Activated CD8-positive, alpha-beta memory T cell treated with anti-CD3 and anti-CD28 coated beads for 24 hours (primary cell): ENCODE measurements at regions not wholly inside any gene's neighbourhood (a gene's known extent, or its start where the extent isn't known, plus 50 kb on each side); places are given as distances from the start of the nearest gene placed in this dataset.
"Not testable (repeated sequence)": the region's sequence is repeated elsewhere in the genome, so short reads cannot be mapped to it uniquely, and the experiment has no call there.

Experiments
- DNase-seq: peaks from one replicate; pipeline ENCODE4 v3.0.0-alpha.2; 2020

DNA sequence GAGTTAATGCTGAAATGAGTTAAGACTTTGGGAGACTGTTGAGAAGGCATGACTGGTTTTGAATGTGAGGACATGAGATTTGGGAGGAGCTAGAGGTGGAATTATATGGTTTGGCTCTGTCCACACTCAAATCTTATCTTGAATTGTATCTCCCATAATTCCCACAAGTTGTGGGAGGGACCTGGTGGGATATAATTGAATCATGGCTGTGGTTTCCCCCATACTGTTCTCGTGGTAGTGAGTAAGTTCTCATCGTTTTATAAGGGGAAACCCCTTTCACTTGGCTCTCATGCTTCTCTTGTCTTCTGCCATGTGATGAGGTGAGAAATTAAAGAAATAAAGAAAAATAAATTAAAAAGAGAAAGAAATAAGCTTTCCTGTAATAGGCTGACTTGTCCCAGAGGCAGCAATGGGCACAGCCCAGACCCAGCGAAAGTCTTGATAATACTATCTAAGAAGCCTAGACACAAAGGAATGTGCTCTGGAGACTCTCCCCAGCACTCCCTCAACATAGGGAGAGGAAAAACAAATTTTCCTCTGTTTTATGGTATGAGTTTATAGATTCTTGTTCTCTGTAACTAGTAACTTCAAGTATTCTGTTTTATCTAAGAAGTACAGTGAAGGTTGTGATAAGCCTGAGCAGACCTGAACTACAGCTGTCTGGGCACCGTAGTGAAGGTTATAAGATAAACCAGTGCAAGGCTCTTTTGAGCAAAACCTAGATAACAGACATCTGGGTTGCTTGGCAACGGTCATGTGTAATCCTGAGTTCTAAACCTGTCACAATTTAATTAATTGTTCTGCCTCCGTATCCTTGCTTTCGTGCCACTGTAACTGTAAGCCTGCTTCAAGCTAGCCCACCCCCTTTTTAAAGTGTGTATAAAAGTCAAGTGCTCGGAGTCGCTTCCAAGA lies 88.9 kb upstream of the ECI2 start:
- no peak for DNase-seq

GRCh38 chr6:4220558-4220957 lies 85.2 kb upstream of the ECI2 start:
- no peak for DNase-seq

DNA sequence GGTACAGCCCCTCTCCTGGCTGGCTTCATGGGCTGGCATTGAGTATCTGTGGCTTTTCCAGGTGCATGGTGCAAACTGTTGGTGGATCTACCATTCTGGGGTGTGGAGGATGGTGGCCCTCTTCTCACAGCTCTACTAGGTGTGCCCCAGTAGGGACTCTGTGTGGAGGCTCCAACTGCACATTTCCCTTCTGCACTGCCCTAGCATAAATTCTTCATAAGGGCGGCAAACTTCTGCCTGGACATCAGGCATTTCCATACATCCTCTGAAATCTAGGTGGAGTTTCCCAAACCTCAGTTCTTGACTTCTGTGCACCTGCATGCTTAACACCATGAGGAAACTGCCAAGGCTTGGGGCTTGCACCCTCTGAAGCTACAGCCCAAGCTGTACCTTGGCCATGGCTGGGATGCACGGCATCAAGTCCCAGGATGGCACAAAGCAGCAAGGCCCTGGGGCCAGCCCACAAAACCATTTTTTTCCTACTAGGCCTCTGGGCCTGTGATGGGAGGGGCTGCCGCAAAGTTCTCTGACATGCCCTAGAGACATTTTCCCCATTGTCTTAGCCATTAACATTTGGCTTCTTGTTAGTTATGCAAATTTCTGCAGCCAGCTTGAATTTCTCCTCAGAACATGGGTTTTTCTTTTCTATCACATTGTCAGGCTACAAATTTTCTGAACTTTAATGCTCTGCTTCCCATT lies 83.4 kb upstream of the ECI2 start:
- not testable (repeated sequence) for DNase-seq

DNA sequence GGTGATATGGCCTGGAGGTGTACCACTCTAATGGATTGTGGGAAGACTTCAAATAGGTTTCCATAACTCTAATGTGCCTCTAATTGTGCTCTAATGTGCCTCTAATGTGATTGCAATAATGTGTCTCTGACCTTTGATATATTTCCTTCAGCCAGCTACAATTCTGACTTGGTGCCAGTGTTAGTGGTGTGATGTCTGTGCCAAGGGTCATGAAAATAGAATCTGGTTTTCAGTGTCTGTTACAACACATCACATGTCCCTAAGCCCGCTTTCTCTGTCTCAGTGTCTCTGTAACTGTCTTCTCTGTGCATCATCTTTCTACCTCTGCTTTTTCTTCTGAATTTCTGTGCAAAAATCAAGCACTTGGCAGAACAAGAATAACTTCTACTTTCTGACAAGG lies 77.2 kb upstream of the ECI2 start:
- DNase-seq: no peak

DNA sequence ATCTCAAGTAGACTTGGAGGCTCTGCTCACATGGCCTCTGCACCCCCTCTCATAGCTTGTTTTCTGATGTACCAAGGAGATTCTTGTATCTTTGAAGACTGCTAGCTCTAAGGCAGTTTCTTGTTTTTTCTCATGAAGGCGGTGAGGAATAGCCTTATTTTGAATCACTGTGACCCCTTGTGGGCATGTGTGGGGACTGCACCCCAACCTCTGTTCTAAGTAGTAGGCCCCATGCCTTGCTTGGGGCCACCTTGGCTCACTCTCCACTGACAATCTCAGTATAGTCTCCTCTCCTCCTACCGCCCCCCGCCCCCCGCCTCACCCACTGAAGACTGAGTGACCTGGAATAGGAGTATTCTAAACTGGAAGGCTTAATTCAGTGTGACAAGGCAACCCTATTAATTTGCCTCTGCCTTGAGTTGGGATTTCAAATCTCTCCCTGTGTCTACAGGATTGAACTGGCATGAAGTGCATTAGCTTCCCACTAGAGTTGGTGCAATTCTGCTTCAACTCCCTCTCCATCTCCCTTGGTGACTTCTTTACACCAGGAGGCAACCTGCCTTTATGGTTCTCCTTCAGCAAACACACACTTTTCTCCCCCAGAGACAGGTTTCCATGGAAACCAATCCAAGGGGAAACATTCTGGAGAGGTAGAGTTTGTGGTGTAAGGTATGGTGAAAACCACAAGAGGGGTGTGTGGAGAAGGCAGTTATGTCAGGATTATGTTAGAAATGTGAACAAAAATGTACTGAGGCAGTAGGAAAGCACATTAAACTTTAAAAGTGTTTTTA lies 75.4 kb upstream of the ECI2 start:
- peak; percentile 73 for DNase-seq

DNA sequence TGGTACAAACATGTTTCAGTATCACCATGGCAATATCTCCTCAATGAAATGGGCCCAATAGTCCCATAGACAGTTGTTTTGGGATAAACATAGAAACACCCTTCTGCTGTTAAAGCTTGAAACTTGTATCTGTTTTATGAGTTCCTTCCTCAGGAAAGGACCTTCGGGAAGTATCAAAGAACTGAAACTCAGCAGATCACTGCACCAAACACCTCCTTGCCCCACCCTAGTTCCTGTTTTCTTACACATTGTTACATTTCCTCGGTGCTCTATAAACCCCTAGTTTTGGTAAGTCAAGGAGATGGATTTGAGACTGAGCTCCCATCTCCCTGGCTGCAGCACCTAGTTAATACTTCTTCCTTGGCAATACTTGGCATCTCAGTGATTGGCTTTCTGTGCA lies 73.8 kb upstream of the ECI2 start:
- no peak for DNase-seq

GRCh38 chr6:4208158-4208557 lies 72.8 kb upstream of the ECI2 start:
- DNase-seq: no peak

DNA sequence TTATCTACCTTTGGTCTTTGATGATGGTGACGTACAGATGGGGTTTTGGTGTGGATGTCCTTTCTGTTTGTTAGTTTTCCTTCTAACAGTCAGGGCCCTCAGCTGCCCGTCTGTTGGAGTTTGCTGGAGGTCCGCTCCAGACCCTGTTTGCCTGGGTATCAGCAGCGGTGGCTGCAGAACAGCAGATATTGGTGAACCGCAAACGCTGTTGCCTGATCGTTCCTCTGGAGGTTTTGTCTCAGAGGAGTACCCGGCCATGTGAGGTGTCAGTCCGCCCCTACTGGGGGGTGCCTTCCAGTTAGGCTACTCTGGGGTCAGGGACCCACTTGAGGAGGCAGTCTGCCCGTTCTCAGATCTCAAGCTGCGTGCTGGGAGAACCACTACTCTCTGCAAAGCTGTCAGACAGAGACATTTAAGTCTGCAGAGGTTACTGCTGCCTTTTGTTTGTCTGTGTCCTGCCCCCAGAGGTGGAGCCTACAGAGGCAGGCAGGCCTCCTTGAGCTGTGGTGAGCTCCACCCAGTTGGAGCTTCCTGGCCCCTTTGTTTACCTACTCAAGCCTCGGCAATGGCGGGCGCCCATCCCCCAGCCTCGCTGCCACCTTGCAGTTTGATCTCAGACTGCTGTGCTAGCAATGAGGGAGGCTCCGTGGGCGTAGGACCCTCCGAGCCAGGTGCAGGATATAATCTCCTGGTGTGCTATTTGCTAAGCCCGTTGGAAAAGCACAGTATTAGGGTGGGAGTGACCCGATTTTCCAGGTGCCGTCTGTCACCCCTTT lies 68.5 kb upstream of the ECI2 start:
- not testable (repeated sequence) for DNase-seq

GRCh38 chr6:4192627-4193026 lies 57.3 kb upstream of the ECI2 start:
- no peak for DNase-seq

DNA sequence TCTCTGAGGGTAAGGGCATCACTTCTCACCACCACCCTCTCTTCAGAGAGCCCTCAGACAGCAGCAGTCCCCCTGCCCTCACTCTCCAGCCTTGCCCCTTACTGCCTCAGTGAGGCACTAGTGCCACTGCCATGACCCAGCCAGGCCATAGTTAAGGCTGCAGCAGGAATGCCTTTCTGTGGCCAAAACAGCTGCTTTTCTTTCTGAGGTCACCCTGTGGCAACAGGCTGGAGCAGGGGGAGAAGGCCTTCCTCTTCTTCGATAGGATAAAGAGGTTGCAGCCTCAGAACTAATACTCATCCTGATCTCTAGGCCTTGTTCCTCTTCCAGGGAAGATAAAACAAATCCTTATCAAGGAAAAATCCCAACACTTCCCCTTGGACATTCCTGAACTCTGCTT lies 56.8 kb upstream of the ECI2 start:
- no peak for DNase-seq

DNA sequence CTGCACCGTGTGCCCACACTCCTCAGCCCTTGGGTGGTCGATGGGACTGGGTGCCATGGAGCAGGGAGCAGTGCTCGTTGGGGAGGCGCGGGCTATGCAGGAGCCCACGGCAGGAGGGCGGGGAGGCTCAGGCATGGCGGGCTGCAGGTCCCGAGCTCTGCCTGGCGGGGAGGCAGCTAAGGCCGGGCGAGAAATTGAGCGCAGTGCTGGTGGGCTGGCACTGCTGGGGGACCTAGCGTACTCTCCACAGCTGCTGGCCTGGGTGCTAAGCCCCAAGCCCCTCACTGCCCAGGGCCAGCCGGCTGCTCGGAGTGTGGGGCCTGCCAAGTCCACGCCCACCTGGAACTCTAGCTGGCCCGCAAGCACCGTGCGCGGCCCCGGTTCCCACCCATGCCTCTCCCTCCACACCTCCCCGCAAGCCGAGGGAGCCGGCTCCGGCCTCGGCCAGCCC lies 55.9 kb upstream of the ECI2 start:
- DNase-seq: no peak

DNA sequence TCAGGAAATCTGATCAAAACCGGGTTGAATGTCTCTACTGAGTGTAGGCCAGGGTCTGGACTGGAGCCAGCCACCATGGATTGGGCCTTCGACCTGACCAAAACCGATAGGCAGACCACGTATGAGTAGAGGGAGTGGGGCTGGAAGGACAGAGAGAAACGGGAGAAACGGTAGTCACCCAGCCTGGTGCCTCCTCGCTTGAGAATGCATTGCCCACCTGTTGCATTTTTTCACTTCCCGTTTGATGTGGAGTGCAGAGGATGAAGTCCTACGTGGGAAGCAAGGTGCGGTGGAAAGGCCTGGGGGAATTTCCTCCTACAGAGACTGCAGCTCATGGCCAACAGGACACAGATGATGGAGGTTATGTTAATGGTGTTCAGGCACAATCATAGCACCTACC lies 53.9 kb upstream of the ECI2 start:
- DNase-seq: no peak

GRCh38 chr6:4188801-4189200 lies 53.4 kb upstream of the ECI2 start:
- no peak for DNase-seq

- no peak for DNase-seq
Observed at GRCh38 chr6:4187480-4187879, 52.1 kb upstream of the ECI2 start.

DNA sequence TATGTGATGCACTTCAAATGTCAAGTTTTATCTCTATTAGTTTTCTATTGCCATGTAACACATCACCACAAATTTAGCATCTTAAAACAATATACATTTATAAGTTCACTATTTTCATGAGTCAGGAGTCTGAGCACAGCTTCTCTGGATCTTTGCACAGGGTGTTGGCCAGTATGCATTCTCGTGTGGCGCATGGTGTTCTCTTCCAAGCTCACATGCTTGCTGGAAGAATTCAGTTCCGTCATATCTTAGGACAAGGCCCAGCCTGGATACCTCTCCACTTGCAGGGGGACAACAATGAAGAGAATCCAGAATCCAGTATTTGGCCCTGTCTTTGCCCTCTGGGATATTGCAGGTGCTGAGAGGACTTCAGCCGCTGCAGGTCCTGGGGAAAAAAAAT lies 51.0 kb upstream of the ECI2 start:
- no peak for DNase-seq

DNA sequence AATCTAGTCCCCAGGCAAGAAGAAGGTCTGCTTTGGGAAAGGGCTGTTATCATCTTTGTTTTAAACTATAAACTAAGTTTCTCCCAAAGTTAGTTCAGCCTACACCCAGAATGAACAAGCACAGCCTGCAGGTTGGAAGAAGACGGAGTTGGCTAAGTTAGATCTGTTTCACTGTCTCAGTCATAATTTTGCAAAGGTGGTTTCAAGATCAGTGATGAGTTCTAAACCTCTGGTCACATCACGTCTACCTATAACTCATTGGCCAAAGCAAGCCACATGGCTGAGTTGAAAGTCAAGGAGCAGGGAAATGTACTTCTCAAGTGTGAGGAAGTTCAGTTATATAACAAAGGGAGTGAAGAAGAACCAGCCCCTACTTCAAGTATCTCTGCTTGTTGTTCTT lies 50.5 kb upstream of the ECI2 start:
- no peak for DNase-seq

- DNase-seq: no peak
Observed at GRCh38 chr6:4185419-4185818, 50.0 kb upstream of the ECI2 start.
